ENCODE measurements at regions not wholly inside any gene's neighbourhood (a gene's known extent, or its start where the extent isn't known, plus 50 kb on each side); places are given as distances from the start of the nearest gene placed in this dataset.

DNA sequence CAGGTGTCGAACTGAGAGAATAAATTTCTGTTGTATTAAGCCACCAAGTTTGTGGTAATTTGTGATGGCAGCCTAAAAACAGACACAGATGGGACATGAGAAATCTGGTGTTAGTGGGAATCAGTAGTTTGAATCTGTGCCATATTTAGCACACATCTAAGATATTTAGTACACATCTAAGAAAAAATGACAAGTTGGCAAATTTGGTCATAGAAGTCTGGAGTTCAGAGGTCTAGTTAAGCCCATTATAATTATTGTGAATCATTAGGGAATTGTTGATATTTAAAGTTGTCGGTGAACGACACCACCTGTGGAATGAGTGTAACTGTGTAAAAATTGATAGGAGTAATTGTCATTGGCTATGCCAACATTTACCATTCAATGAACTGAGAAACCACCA lies 1138.8 kb upstream of the TMEFF2 start:
- no peak overlapping the region for H3K27ac ChIP-seq
- no peaks in the 10 kb centered on the region for H3K9me3 ChIP-seq
- H3K4me3 ChIP-seq, result no peak overlapping the region
- no peaks in the 10 kb centered on the region for H3K27me3 ChIP-seq
- WGBS, 2 donors, result 89 to 94% methylated on average over 3 of the region's 3 CpGs
- no peak for DNase-seq
- no peaks in the 10 kb centered on the region for H3K4me1 ChIP-seq
- TF ChIP-seq POLR2A (IDR thresholded peaks at IDR 0.05) (no peak), EP300 (IDR thresholded peaks at IDR 0.05) (no peak), POLR2AphosphoS5 (IDR thresholded peaks at IDR 0.05) (no peak)
- TF ChIP-seq, protein P1, sequence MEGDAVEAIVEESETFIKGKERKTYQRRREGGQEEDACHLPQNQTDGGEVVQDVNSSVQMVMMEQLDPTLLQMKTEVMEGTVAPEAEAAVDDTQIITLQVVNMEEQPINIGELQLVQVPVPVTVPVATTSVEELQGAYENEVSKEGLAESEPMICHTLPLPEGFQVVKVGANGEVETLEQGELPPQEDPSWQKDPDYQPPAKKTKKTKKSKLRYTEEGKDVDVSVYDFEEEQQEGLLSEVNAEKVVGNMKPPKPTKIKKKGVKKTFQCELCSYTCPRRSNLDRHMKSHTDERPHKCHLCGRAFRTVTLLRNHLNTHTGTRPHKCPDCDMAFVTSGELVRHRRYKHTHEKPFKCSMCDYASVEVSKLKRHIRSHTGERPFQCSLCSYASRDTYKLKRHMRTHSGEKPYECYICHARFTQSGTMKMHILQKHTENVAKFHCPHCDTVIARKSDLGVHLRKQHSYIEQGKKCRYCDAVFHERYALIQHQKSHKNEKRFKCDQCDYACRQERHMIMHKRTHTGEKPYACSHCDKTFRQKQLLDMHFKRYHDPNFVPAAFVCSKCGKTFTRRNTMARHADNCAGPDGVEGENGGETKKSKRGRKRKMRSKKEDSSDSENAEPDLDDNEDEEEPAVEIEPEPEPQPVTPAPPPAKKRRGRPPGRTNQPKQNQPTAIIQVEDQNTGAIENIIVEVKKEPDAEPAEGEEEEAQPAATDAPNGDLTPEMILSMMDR (IDR thresholded peaks at IDR 0.05), result no peak
- no peaks in the 10 kb centered on the region for H3K36me3 ChIP-seq
- intact Hi-C loops (cut with DNase I), result no loop called here

DNA sequence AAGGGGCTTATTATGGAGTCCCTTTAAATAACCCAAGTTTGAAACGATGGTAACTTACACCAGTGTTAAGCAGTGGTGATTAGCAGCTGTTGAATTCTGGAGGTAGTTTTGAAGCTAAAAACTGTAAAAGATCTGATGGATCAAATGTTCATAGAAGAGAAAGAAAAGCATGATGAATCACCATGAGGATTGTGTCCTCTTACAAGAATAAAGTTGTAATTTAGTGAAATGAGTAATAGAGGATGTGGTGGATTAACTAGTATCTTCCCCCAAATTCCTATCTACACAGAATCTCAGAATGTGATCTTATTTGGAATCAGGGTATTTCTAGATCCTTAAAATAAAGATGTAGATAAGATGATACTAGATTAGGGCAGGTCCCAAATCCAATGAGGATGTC lies 1138.2 kb upstream of the TMEFF2 start:
- DNase-seq, result no peak
- Histone ChIP-seq H3K4me1 (no peaks in the 10 kb centered on the region), H3K36me3 (no peaks in the 10 kb centered on the region), H3K9me3 (no peaks in the 10 kb centered on the region), H3K27ac (no peak overlapping the region), H3K4me3 (no peak overlapping the region), H3K27me3 (no peaks in the 10 kb centered on the region)
- TF ChIP-seq EP300 (IDR thresholded peaks at IDR 0.05) (no peak), POLR2A (IDR thresholded peaks at IDR 0.05) (no peak), POLR2AphosphoS5 (IDR thresholded peaks at IDR 0.05) (no peak)
- TF ChIP-seq, protein P1 (IDR thresholded peaks at IDR 0.05), result no peak
- intact Hi-C loops (cut with DNase I), result no loop called here
- WGBS, 2 donors, result 39 to 55% methylated on average over 1 of the region's 1 CpG

DNA sequence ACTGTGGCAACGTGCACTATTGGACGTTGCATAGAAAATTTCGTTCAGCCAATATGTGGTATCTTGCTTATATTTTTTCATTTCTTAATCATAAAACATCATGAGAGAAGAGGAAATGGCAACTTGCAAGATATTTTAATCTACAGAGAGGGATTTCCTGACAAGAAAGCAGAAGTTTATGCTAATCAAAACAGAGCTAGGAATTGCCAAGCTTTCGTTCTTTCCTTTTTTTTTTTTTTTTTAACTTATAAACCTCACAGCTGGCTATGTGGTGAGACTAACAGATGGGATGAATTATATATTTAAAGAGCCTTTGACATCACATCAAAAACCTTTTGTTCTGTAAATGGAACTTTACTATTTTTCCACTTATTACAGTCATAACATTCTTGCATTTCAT lies 1136.9 kb upstream of the TMEFF2 start:
- DNase-seq, result no peak
- H3K9me3 ChIP-seq, result no peaks in the 10 kb centered on the region
- H3K4me3 ChIP-seq, result no peak overlapping the region
- H3K4me1 ChIP-seq, result no peaks in the 10 kb centered on the region
- no peak overlapping the region for H3K27ac ChIP-seq
- intact Hi-C loops (cut with DNase I), result no loop called here
- H3K27me3 ChIP-seq, result no peaks in the 10 kb centered on the region
- TF ChIP-seq, protein P1 (IDR thresholded peaks at IDR 0.05), result no peak
- no peak for TF ChIP-seq POLR2AphosphoS5 (IDR thresholded peaks at IDR 0.05)
- no peak for TF ChIP-seq EP300 (IDR thresholded peaks at IDR 0.05)
- TF ChIP-seq POLR2A (IDR thresholded peaks at IDR 0.05), result no peak
- 35 to 64% methylated on average over 4 of the region's 4 CpGs for WGBS, 2 donors
- no peaks in the 10 kb centered on the region for H3K36me3 ChIP-seq

DNA sequence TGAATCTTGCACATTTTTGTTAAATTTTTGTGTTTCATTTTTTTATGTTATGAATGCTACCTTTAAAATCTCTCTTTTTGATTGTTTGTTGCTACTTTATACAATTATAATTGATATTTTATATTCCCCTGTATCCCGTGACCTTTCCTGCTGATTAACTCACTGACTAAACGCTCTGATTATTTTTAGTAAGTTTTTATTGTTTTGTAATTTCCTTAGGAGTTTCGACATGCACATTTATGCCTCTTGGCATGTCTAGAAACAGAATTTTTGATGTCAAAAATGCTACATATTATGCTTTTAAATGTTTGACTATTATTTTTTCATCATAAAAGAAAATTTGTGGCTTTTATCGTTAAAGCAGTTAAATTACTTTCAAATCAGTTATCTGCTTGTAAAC lies 1131.6 kb upstream of the TMEFF2 start:
- Histone ChIP-seq H3K27ac (no peak overlapping the region), H3K9me3 (no peaks in the 10 kb centered on the region), H3K36me3 (no peaks in the 10 kb centered on the region), H3K27me3 (no peaks in the 10 kb centered on the region), H3K4me3 (no peak overlapping the region), H3K4me1 (no peaks in the 10 kb centered on the region)
- TF ChIP-seq, protein P1 (IDR thresholded peaks at IDR 0.05), result no peak
- no peak for TF ChIP-seq POLR2AphosphoS5 (IDR thresholded peaks at IDR 0.05)
- TF ChIP-seq EP300 (IDR thresholded peaks at IDR 0.05), result no peak
- TF ChIP-seq POLR2A (IDR thresholded peaks at IDR 0.05), result no peak
- intact Hi-C loops (cut with DNase I), result no loop called here
- 78 to 80% methylated on average over 4 of the region's 4 CpGs for WGBS, 2 donors
- DNase-seq, result no peak

DNA sequence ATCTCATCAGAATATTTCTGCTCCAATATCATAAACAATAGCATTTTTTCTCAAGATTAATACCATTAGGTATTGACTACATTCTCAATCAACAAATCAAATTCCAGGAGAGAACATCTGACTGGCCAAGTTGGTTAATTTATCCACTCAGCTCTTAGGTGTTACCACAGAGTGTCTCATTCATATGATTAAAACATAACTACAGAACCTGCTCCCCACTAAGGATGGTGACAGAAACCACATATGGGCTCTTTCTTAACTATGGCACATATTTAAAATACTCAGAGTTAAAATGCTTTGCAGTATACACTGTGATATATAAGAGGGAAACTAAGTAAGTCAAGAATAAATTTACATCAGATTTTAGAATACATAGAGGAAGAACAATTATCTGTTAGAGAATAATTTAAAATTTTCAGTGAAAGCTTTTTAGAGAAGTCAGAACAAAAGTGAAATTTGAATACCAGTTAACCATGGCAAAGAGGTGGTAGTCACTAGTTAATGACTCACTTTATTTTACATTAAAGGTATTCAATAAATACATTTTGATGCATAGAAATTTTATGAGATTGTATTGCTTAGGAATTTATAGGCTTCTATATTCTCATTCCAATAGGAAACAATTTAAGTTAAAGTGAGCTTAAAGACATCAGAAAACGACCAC lies 1120.8 kb upstream of the TMEFF2 start:
- no peaks in the 10 kb centered on the region for H3K27me3 ChIP-seq
- no peak for DNase-seq

More for the DNA sequence above, 1120.8 kb upstream of the TMEFF2 start:
- Histone ChIP-seq H3K4me1 (no peaks in the 10 kb centered on the region), H3K36me3 (no peaks in the 10 kb centered on the region), H3K27ac (no peak overlapping the region), H3K4me3 (no peak overlapping the region), H3K9me3 (no peaks in the 10 kb centered on the region)
- WGBS, 2 donors, result 37 to 73% methylated on average over 1 of the region's 1 CpG
- no peak for TF ChIP-seq POLR2AphosphoS5 (IDR thresholded peaks at IDR 0.05)
- TF ChIP-seq, protein P1 (IDR thresholded peaks at IDR 0.05), result no peak
- no peak for TF ChIP-seq POLR2A (IDR thresholded peaks at IDR 0.05)
- TF ChIP-seq EP300 (IDR thresholded peaks at IDR 0.05), result no peak
- intact Hi-C loops (cut with DNase I), result no loop called here

All from sigmoid colon (tissue), 6 donors.